GM18867 (cell line): ENCODE measurements at regions not wholly inside any gene's neighbourhood (a gene's known extent, or its start where the extent isn't known, plus 50 kb on each side); places are given as distances from the start of the nearest gene placed in this dataset.
"Not testable (repeated sequence)": the region's sequence is repeated elsewhere in the genome, so short reads cannot be mapped to it uniquely, and the experiment has no call there.

Source experiments
- ATAC-seq: cut with Tn5 transposase; IDR thresholded peaks from one replicate; pipeline ENCODE4 v1.9.1; 2021; ENCODE audit warnings: mild to moderate bottlenecking, moderate library complexity; ENCODE audit not compliant: unreplicated experiment

DNA sequence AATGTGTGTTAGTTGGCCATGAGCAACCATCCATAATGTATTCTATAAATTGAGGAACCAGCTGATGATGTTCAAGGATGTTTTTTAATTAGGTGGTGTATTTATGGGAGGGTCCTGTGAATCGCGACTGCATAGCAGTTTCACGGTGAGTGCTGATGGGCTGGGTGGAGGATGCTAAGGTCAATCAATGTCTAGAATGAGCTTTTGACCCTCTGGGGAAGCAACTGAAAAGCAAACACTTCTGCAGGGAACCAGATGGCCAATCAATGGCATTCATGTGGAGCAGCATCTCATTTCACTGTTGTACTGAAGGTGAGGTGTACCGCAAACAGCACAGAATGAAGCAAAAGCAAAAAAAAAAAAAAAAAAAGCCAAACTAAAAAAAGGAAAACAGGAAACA, 676.1 kb upstream of the TMEM132C start:
- no peak for ATAC-seq

DNA sequence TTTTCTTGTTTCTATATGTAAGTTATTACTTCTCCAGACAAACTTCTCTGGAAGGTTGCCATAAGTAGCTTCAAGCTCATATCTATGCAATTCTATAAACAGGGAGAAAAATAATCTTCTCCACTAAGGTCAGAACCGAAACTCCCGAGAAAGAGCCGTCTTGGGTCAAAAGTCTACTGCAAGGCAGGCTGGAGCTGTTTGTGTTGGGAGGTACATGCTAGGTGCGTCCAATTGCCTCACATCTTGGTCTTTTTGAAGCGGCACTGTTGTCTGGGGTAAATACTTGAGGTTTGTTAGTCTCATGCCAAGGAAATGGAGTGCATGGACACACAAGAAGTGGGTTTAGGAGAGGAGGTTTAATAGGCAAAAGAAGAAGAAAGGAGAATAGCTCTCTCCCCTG, 674.7 kb upstream of the TMEM132C start:
- ATAC-seq: no peak

DNA sequence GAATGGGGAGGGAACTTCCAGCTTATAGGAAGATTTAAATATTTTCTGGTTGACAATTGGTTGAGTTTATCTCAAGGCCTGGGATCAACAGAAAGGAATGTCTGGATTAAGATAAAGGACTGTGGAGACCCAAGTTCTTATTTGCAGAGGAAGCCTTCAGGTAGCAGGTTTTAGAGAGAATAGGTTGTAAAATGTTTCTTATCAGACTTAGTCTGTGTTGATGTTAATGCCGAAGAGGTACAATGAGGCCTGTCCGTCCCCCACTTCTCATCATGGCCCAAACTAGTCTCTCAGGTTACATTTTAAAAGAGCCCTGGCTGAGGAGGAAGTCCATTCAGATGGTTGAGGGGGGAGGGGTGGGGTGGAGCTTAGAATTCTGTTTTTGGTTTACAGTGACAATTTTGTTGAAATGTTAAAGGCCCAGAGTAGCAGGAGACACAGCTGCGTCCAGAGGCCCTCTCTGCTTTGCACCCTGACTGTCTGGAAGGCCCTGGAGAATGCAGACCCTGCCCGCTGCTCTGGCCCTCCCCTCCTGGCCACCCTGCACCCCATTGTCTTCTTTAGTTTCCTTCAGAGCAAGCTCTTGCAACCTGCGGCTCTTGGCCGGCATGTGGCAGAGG, 672.5 kb upstream of the TMEM132C start:
- ATAC-seq: no peak

DNA sequence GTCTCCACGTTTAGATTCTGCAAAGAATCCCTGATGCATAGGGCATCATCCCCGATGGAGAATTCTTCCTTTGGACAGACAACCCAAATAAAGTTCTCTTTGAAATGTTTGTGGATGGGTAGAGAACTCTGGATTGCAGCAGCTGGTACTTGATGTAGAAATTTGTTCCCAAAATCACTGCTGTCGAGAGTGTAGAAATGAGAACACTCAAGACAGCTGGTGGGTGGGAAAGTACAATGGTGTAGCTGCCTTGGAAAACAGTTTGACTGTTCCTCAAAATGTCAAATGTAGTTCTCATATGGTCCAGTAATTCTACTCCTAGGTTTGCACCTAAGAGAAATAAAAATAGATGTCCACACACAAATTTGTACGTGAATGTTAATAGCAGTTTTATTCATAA, 671.5 kb upstream of the TMEM132C start:
- ATAC-seq: no peak

DNA sequence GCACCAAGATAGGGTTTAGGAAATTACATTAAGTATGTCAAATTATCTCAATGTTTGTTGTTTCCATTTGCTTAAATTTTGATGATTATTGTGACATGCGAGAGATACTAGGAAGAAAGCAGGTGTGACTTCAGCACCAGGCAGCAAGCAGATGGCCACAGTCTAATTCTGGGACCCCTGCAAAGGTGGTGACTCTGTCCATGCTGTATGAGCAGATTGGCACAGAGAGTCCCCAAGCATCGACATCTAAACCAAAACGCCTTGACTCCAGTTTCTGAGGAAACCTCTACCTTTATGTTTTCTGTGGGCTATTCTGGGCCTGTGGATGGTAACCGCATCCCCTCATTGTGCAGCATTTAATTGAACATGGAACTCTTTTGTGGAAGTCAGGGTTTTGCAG, 670.1 kb upstream of the TMEM132C start:
- no peak for ATAC-seq

DNA sequence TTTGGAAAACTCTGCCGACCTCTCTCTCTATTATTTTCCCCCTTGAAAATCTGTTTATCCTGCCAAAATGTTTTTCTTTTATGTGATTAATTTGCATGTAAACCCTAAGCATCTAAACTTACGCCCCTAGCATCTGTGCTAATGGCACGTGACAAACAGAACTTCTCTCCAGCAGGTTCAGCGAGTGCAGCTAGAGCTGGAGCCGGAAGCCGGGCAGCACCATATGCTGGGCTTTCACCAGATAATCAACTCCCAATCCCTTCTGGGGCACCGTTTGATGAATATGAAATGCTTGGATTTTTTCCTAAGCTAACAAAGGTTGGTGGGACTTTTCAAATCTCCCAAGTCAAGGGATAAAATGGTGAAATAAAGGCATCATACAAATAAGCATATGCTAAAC, 667.5 kb upstream of the TMEM132C start:
- no peak for ATAC-seq

DNA sequence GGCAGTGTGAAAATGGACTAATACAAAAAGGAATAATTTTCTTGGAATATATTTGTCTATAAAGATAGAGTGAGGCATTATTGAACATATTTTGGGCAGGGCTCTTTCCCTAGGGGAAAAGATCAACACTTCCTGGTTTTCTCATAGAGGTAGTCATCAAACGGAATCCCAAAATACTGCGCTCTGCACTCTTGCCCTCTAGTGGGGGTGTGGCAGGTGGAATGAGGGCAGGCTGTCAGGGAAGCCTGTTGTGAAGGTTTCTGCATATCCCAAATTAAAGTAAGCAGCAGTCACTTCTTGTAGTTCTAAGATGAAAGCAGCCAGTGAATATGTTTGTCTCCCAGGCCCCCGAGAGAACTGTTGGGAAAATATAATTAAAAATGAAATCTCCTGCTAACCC, 666.8 kb upstream of the TMEM132C start:
- ATAC-seq: no peak

DNA sequence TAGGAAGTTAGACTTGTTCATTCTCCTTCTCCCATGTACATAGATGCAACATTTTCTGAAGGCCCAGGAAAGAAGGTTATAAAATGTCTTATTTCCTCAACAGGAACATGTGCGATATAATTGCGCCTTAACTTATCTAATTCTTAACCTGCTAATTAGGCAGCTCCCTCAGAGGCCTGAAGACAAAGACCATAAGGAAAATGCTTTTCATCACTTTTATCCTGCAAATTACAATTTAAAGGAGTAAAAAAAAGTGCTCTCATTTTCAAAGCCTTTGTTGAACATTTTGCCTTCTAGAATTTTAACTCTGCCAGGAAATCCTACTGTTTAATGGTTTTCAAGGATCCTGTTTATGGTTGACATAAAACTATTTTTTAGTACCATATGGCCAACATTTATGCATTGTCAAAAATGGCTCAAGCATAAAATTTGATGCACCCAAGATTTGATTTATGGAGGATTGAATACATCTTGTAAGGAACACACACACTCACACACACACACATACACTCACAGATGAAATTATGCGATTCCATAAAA, 660.4 kb upstream of the TMEM132C start:
- ATAC-seq: no peak

DNA sequence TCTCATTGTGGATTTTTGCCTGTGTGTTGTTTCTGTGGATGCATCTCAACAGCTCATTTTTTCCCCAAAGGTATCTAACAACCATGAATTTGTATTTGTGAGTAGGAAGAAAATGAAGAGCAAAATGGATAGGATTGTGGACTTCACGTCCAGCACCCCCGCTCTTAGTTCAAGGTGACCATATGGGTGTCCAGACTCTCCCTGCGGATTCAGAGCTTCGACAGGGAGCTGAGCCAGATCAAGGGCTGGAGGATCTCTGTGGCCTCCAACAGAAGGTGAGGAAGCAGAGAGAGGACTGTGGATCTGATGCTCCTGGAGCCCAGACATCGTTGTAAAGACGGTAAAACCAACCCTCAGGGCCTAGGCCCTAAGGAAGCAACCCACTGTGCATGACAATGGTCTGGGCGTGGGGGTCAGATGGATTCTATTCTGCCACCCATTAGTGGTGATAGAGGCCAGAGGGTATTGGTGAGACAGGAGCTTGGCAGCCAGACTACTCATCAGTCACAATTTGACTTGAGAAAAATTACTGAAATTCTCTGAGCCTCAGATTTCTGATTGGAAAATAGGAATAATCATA, 659.7 kb upstream of the TMEM132C start:
- ATAC-seq: no peak

DNA sequence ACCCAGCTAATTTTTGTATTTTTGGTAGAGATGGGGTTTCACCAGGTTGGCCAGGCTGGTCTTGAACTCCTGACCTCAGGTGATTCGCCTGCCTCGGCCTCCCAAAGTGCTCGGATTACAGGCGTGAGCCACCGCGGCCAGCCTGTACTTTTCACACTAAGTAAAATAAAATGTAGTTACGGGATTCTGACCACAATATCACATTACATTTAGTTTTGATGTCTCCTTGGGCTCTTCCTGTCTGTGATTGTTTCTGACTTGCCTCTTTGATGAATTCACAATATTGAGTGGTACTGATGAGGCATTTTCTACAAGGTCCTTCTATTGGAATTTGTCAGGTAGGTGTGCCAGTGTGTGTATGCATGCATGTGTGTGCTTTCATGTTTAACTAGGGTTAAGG, 658.6 kb upstream of the TMEM132C start:
- ATAC-seq: not testable (repeated sequence)

DNA sequence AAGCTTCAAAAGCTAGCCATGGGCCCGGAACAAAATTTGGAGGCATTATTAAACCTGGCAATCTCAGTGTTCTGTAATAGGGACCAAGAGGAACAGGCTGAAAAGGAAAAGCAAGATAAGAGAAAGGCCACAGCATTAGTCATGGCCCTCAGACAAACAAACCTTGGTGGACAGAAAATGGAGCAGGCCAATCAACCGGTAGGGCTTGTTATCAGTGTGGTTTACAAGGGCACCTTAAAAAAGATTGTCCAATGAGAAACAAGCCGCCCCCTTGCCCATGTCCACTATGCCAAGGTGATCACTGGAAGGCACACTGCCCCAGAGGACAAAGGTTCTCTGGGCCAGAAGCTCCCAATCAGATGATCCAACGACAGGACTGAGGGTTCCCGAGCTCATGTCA, 653.9 kb upstream of the TMEM132C start:
- no peak for ATAC-seq

DNA sequence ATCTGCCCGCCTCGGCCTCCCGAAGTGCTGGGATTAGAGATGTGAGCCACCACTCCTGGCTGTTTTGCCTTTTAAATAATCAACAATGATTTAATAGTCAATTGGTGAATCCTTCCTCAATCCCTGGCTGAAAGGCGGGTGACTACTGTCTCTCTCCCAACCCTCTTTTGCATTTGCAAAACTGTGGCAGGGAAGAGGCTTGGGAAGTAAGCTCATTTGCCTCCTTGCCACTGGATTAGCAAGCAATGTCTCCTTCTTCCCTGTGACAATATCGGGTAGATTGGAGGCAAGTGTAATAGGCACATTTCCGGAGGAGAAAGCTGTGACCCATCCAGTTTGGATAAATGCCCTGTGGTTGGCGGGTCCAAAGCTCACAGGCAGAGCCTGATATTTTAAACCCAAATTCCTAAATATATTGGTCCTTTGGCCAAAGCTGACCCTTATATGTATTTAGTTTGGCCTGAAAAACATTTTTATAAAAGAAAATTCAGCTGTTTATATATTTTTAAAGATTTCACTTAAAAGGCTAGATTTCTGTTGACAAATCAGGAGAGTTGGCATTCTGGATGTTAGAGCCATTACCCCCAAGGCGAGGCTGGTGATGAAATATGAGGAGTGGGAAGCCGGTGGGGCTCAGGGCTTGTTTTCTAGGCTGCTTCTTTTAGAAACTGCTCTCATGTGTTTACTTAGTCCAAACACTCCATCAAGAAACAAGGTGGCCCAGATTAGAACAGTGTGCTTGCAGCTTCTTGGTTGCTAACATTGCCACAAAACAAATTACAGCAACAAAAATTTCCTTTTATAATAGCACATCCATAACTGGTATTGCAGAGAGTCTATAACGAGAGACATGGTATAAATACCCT, 646.9 kb upstream of the TMEM132C start:
- no peak for ATAC-seq

DNA sequence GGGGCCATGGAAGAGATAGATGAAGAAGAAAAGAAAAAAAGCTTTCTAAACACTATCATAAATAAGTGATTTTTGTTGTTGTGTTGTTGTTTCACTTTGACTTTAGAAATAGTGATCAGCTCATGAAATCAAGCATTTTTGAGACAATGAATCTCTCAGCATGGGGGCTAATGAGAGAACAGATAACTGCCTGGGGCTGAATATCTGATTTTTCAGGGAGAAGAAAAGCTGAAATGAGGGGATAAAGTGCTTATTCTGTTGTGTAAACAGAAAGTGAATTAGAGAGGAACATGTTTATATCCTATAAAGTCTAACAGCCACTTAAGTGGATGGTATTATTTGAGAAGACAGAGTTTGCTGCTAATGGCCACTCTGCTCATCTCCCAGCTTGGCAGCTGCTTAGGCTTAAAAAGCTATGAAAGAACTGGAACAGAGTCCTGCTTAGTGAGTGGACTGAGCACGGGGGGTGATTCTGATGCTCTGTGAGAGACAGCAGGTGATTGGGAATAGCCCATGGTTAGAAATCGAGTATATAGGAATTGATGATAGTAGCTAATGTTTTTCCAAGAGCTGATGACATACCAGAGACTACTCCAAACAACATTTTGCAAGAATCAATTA, 646.1 kb upstream of the TMEM132C start:
- ATAC-seq: no peak

DNA sequence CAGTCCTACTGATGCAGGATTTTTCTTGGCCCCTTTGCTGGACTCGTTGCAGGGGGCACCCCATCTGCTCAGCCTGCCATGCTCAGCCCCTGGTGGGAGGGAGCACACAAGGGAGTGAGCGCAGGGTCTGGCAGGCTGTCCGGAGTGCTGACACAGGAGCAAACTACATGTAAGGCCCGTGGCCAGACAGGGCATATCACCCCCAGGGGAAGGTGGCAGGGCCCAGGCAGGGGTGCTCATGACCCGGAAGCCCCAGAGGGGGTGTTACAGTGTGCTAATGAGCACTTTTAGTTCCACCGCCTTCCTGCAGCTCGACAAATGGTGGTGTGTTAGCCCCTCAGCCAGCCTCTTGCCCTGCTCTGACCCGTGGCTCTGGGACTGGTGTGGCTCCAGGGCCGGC, 645.6 kb upstream of the TMEM132C start:
- ATAC-seq: no peak

DNA sequence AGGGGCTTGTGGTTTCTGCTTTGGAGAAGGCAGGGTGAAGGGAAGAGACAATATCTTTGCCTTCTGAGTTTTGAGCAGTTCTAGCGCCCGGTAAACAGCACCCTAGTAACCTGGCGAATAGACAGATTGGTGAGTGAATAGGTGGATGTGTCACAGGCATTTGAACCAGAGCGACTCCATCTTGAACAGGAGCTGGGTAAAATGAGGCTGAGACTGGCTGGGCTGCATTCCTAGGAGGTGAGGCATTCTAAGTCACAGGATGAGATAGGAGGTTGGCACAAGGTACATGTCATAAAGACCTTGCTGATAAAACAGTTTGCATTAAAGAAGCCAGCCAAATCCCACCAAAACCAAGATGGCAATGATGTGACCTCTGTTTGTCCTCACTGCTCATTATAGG, 643.6 kb upstream of the TMEM132C start:
- ATAC-seq: no peak

DNA sequence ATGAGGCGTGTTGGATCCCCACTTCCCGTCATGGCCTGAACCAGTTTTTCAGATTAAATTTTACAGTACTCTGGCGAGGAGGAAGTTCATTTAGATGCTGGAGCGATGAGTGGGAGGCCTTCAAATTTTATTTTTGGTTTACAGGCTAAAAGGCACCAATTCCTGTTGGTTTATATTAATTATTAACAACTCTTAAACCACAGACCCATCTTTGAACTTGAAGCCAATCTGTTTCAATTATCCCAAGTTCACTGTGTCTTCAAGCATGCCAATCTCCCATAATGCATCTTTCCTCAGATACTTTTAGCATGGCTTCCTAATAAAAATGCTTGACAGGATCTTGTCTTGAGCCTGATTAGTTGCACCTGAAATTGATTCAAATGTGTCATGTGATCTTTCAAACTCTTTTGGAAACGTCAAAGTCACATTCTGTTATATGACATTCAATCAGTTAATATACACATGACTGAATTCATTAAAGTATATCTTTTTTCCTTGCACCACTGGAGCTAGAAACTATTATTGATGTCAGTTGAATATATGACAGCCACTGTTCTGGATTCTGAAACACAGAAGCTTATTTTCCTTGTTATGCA, 641.7 kb upstream of the TMEM132C start:
- no peak for ATAC-seq

DNA sequence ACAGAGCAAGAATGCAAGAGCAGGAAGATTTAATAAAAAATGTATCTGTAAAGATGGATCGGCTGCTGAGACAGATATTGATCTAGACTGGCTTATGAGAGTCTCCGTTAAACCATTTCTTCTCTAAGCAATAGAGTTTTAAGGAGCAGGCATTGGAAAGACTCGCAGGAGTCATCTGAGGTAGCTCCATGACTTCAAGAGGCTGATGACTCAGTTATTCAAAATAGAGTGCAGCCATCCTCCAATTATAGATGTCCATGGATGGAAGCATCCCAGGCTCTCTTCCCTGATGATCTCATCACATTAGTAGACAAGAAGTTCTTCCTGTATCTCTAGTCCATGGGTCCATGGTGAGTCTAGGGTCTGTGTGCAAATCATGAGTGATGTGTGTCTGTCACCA, 638.3 kb upstream of the TMEM132C start:
- ATAC-seq: no peak

DNA sequence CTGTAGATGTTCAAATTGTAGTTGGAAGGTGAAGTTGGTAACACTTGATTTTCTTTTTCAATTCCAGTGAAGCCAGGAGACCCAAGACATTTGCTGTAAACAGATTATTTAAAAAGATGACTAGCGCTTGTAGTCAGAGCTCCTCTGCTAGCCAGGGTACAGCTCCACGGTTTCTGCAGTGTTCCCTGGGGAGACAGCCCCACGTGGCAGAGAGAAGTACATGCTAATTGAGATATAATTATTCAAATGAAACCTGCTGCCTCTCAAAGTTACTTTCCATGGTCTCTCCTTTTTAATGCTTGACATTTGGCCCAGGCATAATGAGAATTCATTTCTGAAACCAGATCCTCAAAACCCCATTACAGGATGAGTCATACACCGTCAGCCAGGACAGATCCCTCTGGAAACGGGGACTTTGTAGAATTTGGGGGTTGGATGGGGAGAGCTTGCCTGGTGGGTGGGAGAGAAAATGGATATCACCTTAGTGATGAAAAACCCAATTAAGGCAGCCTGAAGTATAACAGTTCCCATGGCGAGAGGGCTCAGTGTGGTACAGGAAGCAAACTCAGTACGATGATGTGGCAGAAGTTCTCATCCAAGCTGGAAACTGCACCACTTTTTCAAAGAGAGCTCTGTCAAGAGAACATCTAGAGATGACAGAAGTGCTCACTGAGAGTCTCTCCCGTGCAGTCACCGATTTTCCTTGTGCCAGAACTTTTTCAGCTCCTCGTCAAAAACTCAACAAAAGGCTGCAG, 637.7 kb upstream of the TMEM132C start:
- no peak for ATAC-seq

DNA sequence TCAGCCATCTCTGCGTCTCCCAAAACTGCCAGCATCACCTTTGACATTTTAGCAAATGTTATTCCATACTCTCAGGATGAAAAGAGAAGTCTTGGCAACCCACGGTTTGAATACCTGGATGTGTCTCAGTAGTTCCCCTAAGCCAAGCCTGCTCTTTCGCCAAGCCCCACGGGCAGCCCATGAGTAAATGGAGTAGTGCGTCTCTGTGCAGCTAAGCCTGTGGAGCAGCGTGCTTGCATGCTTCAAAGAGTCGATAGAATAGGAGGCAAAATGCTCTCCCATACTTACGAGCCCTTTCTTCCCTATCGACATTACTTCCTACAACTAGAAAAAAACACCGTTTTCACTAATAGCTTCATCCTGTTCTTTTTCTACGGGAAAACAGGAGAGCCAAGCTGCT, 634.5 kb upstream of the TMEM132C start:
- ATAC-seq: no peak

DNA sequence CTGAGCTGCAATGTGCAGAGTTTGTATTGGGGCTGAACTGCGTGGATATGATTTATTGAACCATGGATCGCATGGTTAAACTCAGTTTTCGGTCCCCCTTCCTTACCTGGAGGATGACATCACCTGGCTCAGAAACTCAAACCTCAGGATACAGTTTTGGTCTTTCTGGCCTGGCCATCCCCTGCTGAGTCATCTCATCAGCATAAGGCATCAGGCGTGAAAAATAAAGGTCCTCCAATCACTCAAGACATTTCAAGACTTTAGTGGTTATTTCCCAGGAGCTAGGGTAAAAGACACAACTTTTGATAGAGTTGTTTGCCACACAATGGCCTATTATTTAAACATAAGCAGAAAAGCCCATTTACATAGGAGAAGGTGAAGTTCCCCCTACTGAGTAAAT, 631.1 kb upstream of the TMEM132C start:
- no peak for ATAC-seq
